GM21360 (cell line): ENCODE measurements at regions not wholly inside any gene's neighbourhood (a gene's known extent, or its start where the extent isn't known, plus 50 kb on each side); places are given as distances from the start of the nearest gene placed in this dataset.
A peak's percentile ranks its signal among the peaks of the same experiment; 100 is the strongest.

Experiments
- ATAC-seq: cut with Tn5 transposase; IDR thresholded peaks from one replicate; pipeline ENCODE4 v1.9.1; 2021; ENCODE audit warnings: mild to moderate bottlenecking, moderate library complexity; ENCODE audit not compliant: unreplicated experiment

DNA sequence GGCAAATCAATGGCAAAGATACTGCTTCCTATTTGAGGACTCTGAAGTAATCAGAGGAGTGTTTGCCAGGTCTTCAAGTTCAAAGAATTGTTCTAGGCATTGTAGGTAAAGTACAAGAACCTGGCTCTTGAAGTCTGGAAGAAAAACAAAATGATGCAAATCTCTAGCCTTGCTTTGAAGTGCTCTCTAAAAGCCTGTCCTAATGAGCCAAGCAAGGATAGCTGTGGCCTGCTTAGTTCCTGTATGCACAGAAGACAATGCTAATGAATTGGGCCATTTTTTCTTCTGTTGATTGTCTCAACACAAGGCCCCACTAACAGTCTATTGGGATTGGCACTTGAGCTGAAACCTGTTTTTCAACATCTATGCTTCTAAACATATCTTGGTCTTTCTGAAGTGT is 165.0 kb upstream of the POU3F2 start:
- ATAC-seq, result no peak

- ATAC-seq, result no peak
Measured at GRCh38 chr6:98670045-98670746, 164.2 kb upstream of the POU3F2 start.

- no peak for ATAC-seq
Measured at GRCh38 chr6:98672681-98673475, 161.5 kb upstream of the POU3F2 start.

GRCh38 chr6:98678481-98678880 is 155.9 kb upstream of the POU3F2 start:
- ATAC-seq, result peak; percentile 76

GRCh38 chr6:98686008-98686601 is 148.3 kb upstream of the POU3F2 start:
- ATAC-seq, result no peak

GRCh38 chr6:98687752-98688151 is 146.6 kb upstream of the POU3F2 start:
- ATAC-seq, result no peak

DNA sequence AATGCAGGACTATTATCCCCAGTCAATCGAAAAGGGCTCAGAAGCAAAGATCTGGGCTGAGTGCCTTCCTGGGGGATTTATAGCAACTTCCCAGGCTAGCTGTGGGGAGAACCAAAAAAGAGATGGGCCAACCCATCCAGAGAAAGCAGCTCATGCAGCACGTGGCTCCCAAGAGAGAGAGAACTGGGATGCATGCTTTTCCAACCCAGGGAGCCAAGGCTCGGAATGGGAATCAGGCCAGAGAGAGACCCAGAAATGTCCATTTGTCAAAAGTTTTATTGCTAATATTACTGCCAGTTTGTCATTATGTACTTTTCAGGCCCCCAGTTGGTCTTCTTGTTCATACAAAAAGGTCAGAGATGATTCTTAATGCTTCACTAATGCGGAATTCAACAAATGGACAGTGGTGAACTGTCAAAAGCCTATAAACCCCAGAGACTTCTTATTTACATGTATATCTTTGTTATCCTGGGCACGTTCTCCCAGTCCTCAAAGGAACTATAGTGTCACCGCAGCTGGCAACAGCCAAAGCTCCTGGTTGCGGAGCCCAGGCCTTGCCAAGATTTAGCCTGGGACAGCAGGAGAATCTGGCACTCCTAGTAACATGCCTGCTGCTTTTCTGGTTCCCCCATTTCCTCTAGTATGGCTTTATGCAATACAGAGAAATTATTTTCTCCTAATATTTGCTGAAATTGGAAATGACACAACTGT is 139.1 kb upstream of the POU3F2 start:
- ATAC-seq, result no peak

GRCh38 chr6:98711380-98711779 is 123.0 kb upstream of the POU3F2 start:
- no peak for ATAC-seq

- no peak for ATAC-seq
Measured at GRCh38 chr6:98716341-98716740, 118.0 kb upstream of the POU3F2 start.

- ATAC-seq, result no peak
Measured at GRCh38 chr6:98717322-98717877, 117.0 kb upstream of the POU3F2 start.

DNA sequence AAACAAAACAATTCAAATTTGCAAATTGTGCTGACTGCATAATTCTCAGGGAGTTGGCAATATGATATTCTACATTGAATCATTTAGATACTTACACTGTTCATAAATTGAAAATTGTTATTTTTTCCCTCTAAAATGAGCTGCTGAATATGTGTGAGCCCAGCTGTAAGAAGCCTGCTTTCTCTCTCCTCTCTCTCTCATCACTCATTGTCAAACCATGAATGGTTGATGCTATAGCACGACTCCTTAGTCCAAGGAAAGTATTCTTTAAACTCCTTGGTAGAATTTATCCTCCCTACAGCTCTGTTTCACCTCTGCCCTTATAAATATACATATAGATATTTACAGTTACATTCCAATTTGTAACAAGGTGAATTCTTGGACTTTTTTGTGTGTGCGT is 116.4 kb upstream of the POU3F2 start:
- no peak for ATAC-seq

- no peak for ATAC-seq
Measured at GRCh38 chr6:98724537-98724936, 109.8 kb upstream of the POU3F2 start.

GRCh38 chr6:98747273-98747672 is 87.1 kb upstream of the POU3F2 start:
- no peak for ATAC-seq

DNA sequence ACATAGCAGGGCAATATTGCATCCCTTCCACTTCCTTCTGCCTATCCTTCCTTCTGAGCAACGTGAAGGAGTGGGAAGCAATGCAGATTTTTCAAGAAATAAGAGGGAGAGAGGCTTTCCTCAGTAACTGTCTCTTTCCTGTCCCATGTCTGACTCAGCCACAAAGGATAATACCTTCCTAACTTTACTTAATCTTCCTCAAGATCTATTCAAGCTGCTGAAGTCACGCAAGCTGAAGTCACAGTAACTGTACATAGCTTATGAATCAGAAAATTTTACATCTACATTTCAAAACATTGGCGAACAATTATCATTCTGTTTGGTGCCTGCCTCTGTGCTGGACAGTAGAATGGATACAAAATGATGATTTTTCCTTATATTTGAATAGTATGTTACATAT is 86.4 kb upstream of the POU3F2 start:
- no peak for ATAC-seq

DNA sequence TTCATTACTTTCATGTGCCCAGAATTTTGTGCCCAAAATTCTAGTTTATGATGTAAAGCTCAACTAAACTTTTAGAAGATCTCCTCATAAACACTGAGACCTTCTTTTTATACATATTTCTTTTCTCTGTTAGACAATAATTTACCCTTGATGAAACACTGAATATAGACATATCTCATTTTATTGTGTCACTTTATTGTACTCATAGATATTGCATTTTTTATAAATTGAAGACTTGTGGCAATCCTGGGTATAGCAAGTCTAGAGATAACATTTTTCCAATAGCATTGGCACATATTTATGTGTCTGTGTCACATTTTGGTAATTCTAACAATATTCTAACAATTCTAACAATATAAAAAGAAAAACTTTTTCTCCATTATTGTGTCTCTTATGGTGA is 74.9 kb upstream of the POU3F2 start:
- ATAC-seq, result no peak

- no peak for ATAC-seq
Measured at GRCh38 chr6:98764373-98764911, 69.9 kb upstream of the POU3F2 start.

- no peak for ATAC-seq
Measured at GRCh38 chr6:98769546-98769945, 64.8 kb upstream of the POU3F2 start.

- no peak for ATAC-seq
Measured at GRCh38 chr6:98775205-98775604, 59.2 kb upstream of the POU3F2 start.

GRCh38 chr6:98777762-98778161 is 56.6 kb upstream of the POU3F2 start:
- peak; percentile 99 for ATAC-seq

GRCh38 chr6:98779618-98780017 is 54.8 kb upstream of the POU3F2 start:
- no peak for ATAC-seq

- peak; percentile 52 for ATAC-seq
Measured at GRCh38 chr6:98782772-98783171, 51.6 kb upstream of the POU3F2 start.
